HG02610 (cell line): ENCODE measurements at regions not wholly inside any gene's neighbourhood (a gene's known extent, or its start where the extent isn't known, plus 50 kb on each side); places are given as distances from the start of the nearest gene placed in this dataset.

ENCODE experiments used
- ATAC-seq: cut with Tn5 transposase; IDR thresholded peaks from one replicate; pipeline ENCODE4 v1.9.1; 2021; ENCODE audit warnings: mild to moderate bottlenecking, moderate library complexity; ENCODE audit not compliant: unreplicated experiment

DNA sequence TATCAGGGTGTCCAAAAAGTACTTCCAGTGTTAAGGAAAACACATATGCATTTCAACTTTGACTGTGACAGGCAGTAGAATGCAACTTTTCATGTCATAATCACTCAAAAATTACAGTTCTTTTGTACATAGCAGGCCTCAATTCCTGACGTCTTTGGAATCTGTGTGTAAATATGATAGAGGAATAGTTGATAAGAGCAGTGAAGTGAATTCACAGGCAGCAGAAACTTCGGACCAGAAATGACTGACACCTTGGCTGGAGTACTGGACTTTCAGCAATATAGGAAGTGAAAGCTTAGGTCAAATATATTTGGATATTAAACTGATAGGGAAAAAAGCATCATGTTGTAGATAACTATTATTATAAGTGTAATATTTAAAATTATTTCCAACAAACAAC, 1741.2 kb upstream of the PCDH20 start:
- no peak for ATAC-seq

DNA sequence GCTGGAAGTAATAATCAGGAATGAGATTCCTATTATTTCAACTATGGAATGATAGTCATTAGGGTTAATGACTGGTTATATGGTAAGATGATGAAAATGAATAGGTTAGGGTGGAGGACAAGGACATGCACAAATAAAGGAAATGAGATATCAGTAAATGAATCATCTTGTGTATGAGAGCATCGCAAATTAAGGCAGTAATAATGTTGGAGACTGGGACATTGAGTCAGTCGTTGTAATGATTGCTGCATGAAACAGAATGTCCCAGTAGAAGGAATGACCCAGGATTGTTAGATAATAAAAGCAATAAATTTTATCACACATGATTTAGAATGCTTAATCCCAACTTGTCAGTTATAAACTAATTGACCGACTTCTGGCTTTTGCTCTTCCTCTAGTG, 1733.7 kb upstream of the PCDH20 start:
- ATAC-seq = no peak

DNA sequence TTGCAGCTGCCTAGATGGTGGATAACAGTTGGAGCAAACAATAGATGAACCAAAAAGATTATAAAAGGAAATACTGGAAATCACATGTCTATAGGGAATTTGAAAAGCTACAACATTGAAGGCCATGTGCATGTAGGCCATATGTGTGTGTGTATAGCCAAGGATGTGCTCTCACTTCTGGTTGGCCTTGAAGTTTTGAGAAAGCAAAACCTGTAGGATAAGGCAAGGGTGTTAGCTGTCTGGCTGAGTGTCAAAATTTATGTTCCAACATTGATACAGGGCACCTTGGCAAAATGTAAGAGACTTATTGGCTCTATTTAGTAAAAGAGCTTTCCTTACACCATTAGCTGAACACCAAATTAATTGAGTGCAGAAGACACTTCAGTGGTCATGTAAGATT, 1723.6 kb upstream of the PCDH20 start:
- ATAC-seq = no peak

DNA sequence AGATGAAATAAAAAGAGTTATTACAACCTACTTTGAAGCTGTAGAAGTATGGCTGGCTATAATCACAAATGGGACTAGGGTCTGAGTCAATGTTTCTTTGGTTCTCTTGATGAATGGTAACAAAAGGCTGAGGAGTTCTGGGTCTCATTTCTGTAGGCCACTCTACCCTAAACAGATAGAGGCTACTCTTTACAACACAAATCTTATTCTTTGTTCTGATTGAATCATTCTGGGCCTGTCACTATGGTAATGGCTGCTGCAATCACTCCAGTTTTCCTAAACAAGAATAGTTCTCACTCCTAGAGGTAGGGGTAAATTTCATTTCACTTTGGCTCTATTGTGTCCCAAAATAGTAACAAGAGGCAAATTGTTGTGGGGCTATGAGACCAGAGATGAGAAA, 1714.3 kb upstream of the PCDH20 start:
- no peak for ATAC-seq

DNA sequence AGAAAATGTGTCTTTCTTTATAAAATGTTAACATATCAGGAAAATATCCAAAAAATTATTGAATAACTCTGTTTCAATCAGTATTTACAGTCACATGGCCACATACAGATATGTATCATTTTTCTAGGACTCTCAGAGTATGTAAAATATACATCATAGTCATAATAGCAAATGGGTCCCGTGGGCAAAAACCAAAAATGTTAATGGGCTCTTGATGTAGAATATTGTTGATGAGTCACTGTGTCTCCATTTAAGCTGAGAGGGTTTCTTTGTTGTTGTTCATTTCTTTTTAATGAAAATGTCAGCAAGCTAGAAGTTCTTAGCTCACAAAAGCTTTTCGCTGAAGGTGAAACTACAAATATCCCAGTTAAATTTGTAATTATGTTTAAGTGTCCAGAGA, 1713.1 kb upstream of the PCDH20 start:
- ATAC-seq = no peak

DNA sequence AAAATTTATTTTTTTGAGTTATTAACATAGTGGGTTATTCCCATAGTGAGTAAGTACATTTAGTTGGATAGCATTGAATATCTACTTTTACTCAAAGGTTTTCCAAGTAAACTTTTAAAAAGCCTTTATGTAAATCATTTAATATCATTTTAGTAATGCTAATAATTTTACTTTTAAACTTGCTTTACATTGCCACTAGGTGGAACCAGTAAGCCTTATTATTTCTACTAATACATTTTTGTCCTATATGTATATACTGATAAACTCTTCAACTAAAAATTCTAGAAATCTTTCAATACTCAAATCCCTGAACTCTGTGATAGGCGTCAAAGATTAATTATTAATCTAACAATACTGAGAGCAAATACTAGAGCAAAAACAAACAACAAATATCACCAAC, 1709.2 kb upstream of the PCDH20 start:
- ATAC-seq = no peak

DNA sequence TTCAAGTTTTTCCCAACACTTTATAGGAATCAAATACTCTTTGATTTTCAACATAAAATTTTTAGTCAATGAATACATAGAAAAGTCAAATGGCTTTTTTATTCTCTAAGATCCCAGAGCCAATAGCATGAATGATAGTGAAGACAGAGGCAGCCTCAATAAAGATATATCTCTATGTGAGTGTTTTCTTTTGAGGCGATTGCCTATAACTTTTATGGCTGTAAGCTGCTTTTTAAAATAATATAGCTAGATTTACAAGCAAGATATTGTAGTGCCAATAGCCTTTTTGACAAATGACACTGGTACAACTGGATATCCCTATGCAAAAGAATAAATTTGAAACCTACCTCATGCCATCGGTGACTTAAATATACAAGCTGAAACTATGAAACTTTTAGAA, 1705.2 kb upstream of the PCDH20 start:
- ATAC-seq = no peak

DNA sequence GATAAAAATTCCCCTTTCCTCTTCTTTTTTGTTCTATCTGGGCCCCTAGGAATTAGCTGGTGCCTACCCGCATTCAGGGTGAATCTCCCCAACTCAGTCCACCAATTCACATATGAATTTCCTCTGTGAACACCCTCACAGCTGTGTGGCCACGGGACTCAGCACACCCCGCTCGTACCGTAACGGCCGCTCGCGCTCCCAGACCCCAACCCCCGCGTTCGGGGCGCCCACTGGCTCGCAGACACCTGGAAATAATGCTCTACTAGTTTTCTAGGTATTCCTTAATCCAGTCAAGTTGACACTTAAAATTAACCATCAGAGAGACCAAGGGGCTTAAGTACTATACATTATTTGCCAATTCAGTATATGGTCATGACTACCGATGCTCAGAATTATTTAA, 1702.1 kb upstream of the PCDH20 start:
- no peak for ATAC-seq

DNA sequence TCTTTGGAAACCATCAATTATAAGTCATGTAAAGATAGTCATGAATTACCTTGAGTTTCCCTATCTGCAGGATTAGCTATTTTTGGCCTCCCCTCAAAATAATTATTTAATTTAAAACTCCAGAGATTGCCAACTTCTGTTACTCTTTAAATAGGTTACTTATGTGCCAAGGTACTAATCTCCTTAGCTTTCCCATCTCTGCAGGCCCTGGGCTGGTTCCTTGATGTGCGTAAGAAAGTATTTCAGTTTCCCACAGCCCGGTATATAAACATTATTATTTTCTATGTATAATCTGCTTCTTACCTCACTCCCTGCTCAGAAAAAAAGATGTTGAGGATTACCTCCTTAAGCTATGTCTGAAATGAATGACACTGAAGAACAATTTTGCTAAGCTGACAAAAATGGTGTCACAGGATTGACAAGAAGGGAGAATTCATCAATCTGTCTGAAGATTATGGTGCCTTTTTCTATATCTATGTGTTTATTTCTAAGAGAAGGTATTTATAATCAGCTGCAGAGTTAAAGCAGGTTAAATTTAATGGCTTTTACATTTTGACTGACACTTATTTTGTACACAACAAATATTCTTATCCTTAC, 1697.2 kb upstream of the PCDH20 start:
- ATAC-seq = no peak

DNA sequence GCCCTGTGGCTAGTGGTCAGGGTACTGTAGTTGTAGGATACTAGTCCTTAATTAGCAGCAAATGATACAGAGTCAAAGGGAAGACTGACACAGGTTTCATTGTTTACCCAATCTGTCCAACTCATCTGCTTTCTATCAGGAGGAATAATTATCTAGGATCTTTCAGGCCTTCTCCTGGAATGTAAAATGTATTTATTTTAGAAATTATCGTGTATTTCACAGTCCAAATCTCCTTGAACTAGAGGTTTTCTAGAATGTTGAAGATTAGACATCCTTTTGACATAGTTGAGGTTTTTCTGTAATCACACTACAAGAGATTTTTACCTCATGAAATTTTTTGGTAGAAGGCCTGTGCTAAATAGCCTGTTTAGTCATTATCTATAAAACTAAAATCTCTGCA, 1694.8 kb upstream of the PCDH20 start:
- ATAC-seq = no peak

DNA sequence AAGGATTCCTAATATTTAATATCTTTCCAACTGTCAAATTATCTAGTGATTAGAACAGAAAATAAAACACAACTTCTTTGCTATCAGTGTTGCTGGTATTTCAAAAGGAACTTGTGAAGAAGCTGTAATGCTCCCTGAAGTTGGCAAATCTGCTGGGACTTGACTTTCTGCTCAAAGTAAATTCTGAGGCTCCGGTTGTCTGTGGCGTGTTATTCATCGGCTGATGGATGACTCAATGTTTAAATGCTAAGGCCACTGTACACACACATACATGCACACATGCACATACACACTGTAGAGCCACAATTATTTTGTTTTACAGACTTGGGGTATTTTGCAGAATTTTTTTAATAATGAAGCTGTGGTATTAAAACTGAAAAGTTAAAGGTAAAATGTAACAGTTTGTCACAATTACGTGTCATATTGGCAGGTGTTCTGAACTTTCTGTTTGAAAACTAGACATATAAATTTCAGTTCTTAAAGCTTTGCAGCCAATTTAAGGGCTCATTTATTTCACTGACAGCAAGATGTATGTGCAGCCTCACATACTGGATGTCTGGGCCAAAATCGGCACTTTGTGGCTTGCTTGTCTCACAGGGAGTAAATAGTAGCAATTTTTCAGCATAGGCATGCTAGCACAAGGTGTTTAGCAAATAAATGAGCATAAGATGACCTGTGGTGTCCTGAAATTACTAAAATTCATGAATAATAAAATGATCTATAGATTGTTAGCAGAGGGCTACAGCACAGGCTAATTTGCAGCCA, 1691.7 kb upstream of the PCDH20 start:
- no peak for ATAC-seq

DNA sequence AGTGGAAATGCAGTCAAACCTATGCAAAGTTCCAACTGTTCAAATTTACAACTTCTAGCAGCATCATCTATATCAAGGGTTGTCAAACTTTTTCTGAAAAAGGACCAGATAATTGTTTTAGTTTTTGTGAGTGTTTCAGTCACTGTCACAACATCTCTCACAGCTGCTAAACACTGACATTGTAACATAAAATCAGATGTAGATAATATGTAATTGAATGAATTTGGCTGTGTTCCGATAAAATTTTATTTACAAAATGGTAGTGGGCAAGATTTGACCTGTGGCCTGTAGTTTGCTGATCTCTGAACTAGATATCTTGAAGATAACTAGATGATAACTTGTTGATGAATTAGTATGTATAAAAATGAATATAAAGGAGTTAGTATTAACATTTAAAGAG, 1679.1 kb upstream of the PCDH20 start:
- ATAC-seq = no peak

DNA sequence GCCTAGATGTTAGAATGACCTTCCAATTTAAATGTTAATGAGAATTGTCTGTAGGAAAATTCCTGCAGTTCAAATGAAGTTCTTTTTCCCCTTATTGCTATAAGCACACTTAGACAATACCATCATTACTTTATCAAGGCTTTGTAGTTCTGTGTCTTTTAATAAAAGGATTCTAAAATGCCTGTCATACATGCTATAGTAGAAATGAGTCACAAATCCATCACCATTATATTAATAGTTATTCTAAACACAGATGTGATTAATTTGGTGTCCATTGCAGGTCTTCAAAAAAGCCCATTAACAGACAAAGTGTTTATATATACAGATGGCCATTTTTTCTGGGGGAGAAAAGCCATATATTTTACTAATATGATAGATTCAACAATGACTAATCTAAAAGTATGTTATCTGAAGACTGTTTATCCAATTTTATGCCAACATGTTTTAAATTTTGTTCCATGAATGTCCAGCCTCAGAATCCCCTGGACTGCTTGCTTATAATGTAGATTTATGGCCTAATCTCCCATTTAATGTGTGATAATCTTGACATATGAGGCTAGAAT, 1678.3 kb upstream of the PCDH20 start:
- no peak for ATAC-seq

DNA sequence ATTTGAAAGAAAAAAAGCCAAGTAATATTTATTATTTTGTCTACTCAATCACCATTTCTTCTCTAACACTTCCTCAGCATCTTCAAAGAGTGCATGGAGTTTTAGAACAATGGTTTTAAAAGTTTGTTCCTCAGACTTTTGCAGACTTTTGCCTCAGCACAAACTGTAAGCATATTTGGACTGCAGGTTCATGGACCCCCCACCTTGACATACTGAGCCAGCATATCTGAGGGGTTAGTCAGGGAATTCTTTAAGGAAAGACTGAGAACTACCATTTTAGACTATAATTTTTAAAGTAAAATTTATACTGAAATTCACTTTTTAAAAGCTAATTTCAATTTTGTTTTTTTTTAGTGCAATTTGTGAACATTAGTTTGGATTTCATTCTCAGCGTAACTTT, 1676.8 kb upstream of the PCDH20 start:
- no peak for ATAC-seq

DNA sequence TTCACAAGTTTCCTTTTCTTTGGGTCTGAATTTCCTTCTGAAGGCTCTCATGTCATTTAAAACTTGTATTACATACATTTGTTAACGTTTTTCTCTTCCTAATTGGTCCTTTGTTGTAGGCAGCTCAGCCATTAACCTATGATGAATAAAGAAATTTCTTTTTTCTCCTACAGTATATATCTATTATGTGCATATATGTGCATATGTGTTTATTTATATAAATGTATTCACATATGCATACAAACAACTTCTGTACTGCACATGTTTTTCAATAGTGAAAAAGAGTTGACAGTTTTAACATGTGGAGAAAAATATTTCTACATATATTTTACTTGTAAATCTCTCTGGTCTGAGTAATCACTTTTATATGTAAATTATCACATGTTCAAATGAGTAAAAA, 1674.9 kb upstream of the PCDH20 start:
- no peak for ATAC-seq

DNA sequence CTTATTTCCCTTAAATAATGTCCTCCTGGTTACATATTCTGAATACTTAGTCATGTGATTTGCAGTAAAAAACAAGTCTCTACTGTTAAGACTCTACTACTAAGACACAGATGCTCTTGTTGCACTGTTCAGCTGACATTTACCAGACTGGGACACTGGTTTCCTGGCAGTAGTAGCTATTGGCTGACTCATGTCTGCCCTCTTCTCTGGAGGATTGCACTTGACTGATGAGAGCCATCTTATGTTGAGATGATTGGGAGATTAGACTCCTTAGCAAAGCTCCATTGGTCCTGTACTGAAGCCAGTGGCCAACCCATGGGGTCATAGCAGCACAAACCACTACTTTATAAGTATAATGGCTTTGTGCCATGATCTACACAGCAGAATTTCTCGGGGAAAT, 1672.6 kb upstream of the PCDH20 start:
- no peak for ATAC-seq

DNA sequence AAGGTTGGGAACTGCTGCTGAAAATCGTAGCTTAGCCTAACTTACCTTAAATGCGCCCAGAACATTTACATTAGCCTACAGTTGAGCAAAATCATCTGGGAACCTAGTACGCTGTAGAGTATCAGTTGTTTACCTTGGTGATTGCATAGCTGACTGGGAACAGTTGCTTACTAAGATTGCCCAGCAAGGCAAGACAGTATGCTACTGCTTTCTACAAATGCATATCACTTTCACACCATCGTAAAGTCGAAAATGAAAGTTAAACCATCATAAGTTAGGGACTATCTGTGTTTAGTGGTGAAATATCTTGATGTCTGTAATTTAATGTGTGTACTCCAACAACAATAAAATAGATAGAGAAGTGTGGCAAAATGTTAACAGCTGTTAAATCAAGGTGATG, 1670.6 kb upstream of the PCDH20 start:
- ATAC-seq = peak; percentile 80

DNA sequence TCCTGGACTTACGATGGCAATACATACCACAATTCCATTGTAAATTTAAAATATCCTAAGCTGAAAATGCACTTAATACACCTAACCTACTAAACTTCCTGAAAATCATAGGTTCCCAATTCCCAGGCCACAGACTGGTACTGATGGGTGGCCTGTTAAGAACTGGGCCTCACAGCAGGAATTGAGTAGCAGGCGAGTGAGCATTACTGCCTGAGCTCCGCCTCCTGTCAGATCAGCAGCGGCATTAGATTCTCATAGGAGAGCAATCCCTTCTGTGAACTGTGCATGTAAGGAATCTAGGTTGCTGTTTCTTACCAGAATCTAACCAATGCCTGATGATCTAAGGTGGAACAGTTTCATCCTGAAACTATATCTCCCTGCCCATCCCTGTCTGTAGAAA, 1670.2 kb upstream of the PCDH20 start:
- ATAC-seq = peak; percentile 14

DNA sequence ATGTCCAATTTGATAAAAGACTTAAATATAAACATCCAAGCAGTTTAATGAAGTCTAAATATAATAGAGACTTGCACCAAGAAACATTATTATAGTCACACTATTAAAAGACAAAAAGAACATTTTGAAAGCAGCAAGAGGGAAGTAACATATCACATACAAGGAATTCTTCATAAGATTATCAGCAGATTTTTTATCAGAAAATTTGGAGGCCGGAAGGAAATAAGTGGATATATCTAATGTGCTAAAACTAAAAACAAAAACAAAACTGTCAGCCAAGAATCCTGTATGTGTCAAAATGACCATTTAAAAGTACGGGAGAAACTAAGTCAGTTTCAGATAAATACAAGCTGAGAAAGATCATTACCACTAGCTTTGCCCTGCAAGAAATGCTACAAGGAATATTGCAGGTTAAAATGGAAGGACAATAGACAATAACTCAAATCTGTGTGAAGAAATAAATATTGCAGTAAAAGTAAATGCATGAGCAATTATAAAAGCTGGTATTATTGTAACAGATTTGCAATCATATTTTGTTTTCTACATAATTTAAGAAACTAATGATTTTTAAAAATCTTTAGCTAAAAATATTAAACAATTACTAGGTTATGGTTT, 1665.9 kb upstream of the PCDH20 start:
- no peak for ATAC-seq

DNA sequence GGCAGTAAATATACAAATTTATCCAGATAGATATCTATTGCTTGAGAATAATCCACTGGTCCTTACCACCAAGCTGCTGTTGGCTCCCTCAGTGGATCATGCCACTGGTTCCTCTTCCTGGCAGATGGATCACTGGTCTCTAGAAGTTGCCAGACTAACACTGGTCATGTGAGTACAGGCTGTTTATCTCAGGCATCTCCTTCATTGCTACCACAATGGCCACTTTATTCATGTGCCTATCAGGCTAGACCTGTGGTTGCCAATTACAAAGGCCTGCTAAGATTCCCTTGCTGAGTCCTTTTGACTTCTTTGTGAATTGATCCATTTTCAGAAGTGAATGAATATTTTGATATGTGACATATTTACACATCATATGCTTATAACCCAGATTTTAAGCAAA, 1659.5 kb upstream of the PCDH20 start:
- ATAC-seq = no peak

DNA sequence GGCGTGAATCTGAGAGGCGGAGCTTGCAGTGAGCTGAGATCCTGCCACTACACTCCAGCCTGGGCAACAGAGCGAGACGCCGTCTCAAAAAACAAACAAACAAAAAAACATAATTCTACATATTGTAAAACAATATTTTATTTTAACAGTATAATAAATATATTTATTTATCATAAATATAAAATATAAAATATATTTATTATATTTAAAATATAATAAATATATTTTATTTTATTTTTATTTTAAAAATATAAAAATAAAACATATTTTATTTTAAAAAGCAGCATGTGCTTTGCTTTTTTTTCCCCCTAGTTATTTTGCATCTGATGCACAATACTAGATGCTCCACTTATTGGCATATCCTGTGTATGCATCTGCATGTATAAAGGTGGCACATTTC, 1634.6 kb upstream of the PCDH20 start:
- no peak for ATAC-seq

DNA sequence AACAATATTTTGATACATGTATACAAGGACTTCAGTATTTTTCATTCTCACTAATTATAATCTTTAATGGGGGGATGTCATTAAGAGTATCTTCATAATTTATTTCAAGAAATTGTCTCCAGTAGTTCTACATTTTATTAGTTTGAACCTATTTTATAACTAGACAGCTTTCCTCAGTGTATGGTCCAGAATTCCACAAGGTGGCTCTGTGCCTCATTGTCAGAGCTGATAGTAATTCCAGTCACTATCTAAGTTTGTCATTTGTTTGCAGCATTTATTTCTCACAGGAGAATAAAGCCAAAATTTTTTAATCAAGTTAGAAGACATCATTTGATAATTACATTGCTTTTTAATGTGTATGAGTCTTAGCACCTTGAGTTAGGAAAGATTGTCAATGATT, 1633.0 kb upstream of the PCDH20 start:
- no peak for ATAC-seq
